Esophagus muscularis mucosa (tissue), 4 donors: ENCODE measurements at regions not wholly inside any gene's neighbourhood (a gene's known extent, or its start where the extent isn't known, plus 50 kb on each side); places are given as distances from the start of the nearest gene placed in this dataset.

Experiments
- DNase-seq: peaks from one replicate; pipeline ENCODE4 v3.0.0-alpha.2; 2017; ENCODE audit errors: extremely low spot score
- H3K27ac ChIP-seq, 4 donors: fragments of 200-600 bp; sonication (generic); replicated peaks in 1 of 4; 1 replicate in 3 of 4; 2 replicates in 1 of 4; pipeline ENCODE4 v1.5.1; 2016 to 2019; ENCODE audit warnings: mild to moderate bottlenecking in 1 of 4
- H3K27me3 ChIP-seq, 4 donors: fragments of 200-600 bp; sonication (generic); one replicate each; pipeline versions ENCODE4 v1.5.1 to v1.6.0; 2016 to 2019
- H3K36me3 ChIP-seq, 4 donors: fragments of 200-600 bp; sonication (generic); one replicate each; pipeline ENCODE4 v1.5.1; 2016 to 2019
- H3K4me1 ChIP-seq, 4 donors: fragments of 200-600 bp; sonication (generic); one replicate each; pipeline ENCODE4 v1.5.1; 2016 to 2019
- H3K4me3 ChIP-seq, 4 donors: fragments of 200-600 bp; sonication (generic); 1 replicate in 2 of 4; 2 replicates in 2 of 4; pipeline ENCODE4 v1.5.1; 2016 to 2019; ENCODE audit warnings: mild to moderate bottlenecking in 4 of 4, moderate library complexity in 1 of 4
- H3K9me3 ChIP-seq, 4 donors: fragments of 200-600 bp; sonication (generic); 1 replicate in 3 of 4; 2 replicates in 1 of 4; pipeline ENCODE4 v1.5.1; 2016 to 2019
- CTCF ChIP-seq, 3 experiments: fragments of 200-600 bp in 2 of 3; fragments of 450-650 bp in 1 of 3; sonication (generic) in 2 of 3; IDR thresholded peaks; one replicate each; pipeline ENCODE4 v1.5.1; 2017 to 2019; ENCODE audit warnings: antibody characterized with exemption in 3 of 3, mild to moderate bottlenecking in 2 of 3, moderate library complexity in 1 of 3
- EP300 ChIP-seq: sonication (generic); formaldehyde crosslinking; IDR thresholded peaks from one replicate; pipeline ENCODE4 v1.6.1; 2017; ENCODE audit warnings: antibody characterized with exemption
- POLR2A ChIP-seq: fragments of 450-650 bp; IDR thresholded peaks from one replicate; pipeline ENCODE4 v1.6.1; 2017; ENCODE audit warnings: antibody characterized with exemption, moderate library complexity, mild to moderate bottlenecking, low read depth
- POLR2AphosphoS5 ChIP-seq, 2 donors: sonication (generic); formaldehyde crosslinking; IDR thresholded peaks; one replicate each; pipeline ENCODE4 v1.6.1; 2017; ENCODE audit warnings: antibody characterized with exemption in 2 of 2
- WGBS: methylation state at CpG from one replicate; pipeline ENCODE4 v1.1.5; 2018; 5-methylcytosine and 5-hydroxymethylcytosine counted together
- intact Hi-C: fragments of 100-400 bp; cut with DNase I; formaldehyde crosslinking; loops from one replicate; pipeline ENCODE4 v1.15.1; 2023

GRCh38 chr2:192410319-192410718 is 215.6 kb upstream of the TMEFF2 start:
- H3K27ac ChIP-seq, result no peak overlapping the region
- TF ChIP-seq EP300 (no peak), CTCF (IDR thresholded peaks at IDR 0.05) (no peak), POLR2AphosphoS5 (IDR thresholded peaks at IDR 0.05) (no peak), POLR2A (no peak)
- H3K4me1 ChIP-seq, result no peaks in the 10 kb centered on the region
- DNase-seq, result no peak
- no peaks in the 10 kb centered on the region for H3K9me3 ChIP-seq
- H3K27me3 ChIP-seq, result no peaks in the 10 kb centered on the region
- H3K36me3 ChIP-seq, result no peaks in the 10 kb centered on the region
- intact Hi-C loops, result no loop called here
- no peak overlapping the region for H3K4me3 ChIP-seq

- WGBS, result 73% methylated on average over 5 of the region's 5 CpGs
Measured at GRCh38 chr2:192407692-192408091, 213.0 kb upstream of the TMEFF2 start.

GRCh38 chr2:192398236-192398635 is 203.5 kb upstream of the TMEFF2 start:
- intact Hi-C loops, result no loop called here
- Histone ChIP-seq H3K4me3 (no peak overlapping the region), H3K4me1 (no peaks in the 10 kb centered on the region), H3K27ac (no peak overlapping the region), H3K9me3 (no peaks in the 10 kb centered on the region), H3K27me3 (no peaks in the 10 kb centered on the region), H3K36me3 (no peaks in the 10 kb centered on the region)
- TF ChIP-seq EP300 (no peak), POLR2AphosphoS5 (IDR thresholded peaks at IDR 0.05) (no peak), POLR2A (no peak), CTCF (IDR thresholded peaks at IDR 0.05) (no peak)
- DNase-seq, result no peak
- WGBS, result 96% methylated on average over 6 of the region's 6 CpGs

More at GRCh38 chr2:192407692-192408091, 213.0 kb upstream of the TMEFF2 start:
- TF ChIP-seq POLR2AphosphoS5 (IDR thresholded peaks at IDR 0.05) (no peak), POLR2A (no peak), EP300 (no peak), CTCF (IDR thresholded peaks at IDR 0.05) (no peak)
- no peaks in the 10 kb centered on the region for H3K9me3 ChIP-seq
- H3K27me3 ChIP-seq, result no peaks in the 10 kb centered on the region
- DNase-seq, result no peak
- H3K4me3 ChIP-seq, result no peak overlapping the region
- no peak overlapping the region for H3K27ac ChIP-seq
- H3K4me1 ChIP-seq, result no peaks in the 10 kb centered on the region
- H3K36me3 ChIP-seq, result no peaks in the 10 kb centered on the region
- intact Hi-C loops, result no loop called here

- Histone ChIP-seq H3K27ac (no peak overlapping the region), H3K9me3 (no peaks in the 10 kb centered on the region), H3K27me3 (no peaks in the 10 kb centered on the region), H3K4me1 (no peaks in the 10 kb centered on the region), H3K36me3 (no peaks in the 10 kb centered on the region), H3K4me3 (no peak overlapping the region)
- no peak for TF ChIP-seq POLR2A
- TF ChIP-seq CTCF (IDR thresholded peaks at IDR 0.05), result no peak
- no peak for TF ChIP-seq EP300
- TF ChIP-seq POLR2AphosphoS5 (IDR thresholded peaks at IDR 0.05), result no peak
- 94% methylated on average over 3 of the region's 3 CpGs for WGBS
- intact Hi-C loops, result no loop called here
- no peak for DNase-seq
Measured at GRCh38 chr2:192394605-192395004, 199.9 kb upstream of the TMEFF2 start.

- Histone ChIP-seq H3K27ac (no peak overlapping the region), H3K4me1 (no peaks in the 10 kb centered on the region), H3K4me3 (no peak overlapping the region), H3K9me3 (no peaks in the 10 kb centered on the region), H3K36me3 (no peaks in the 10 kb centered on the region), H3K27me3 (no peaks in the 10 kb centered on the region)
- no peak for TF ChIP-seq POLR2AphosphoS5 (IDR thresholded peaks at IDR 0.05)
- TF ChIP-seq CTCF (IDR thresholded peaks at IDR 0.05), result no peak
- no peak for TF ChIP-seq EP300
- TF ChIP-seq POLR2A, result no peak
- intact Hi-C loops, result no loop called here
- no peak for DNase-seq
Measured at GRCh38 chr2:192391041-192391440, 196.3 kb upstream of the TMEFF2 start.
